Posterior cingulate gyrus (tissue), 11 donors: ENCODE measurements at regions not wholly inside any gene's neighbourhood (a gene's known extent, or its start where the extent isn't known, plus 50 kb on each side); places are given as distances from the start of the nearest gene placed in this dataset.
"Not testable (repeated sequence)": the region's sequence is repeated elsewhere in the genome, so short reads cannot be mapped to it uniquely, and the experiment has no call there.

Source experiments
- DNase-seq, 10 donors: peaks; one replicate each; pipeline versions ENCODE4 v3.0.0 to v3.0.0-alpha.2; 2020 to 2021; ENCODE audit warnings: mixed read lengths in 3 of 10
- intact Hi-C: fragments of 100-400 bp; cut with DNase I; formaldehyde crosslinking; loops from one replicate; pipeline ENCODE4 v1.15.1; 2023

GRCh38 chr21:41578083-41578482 lies 70.1 kb upstream of the TMPRSS2 start:
- intact Hi-C loops = no loop called here

GRCh38 chr21:41576013-41576615 lies 68.2 kb upstream of the TMPRSS2 start:
- no peak for DNase-seq
- intact Hi-C loops = no loop called here

More at GRCh38 chr21:41578083-41578482, 70.1 kb upstream of the TMPRSS2 start:
- DNase-seq = no peak

GRCh38 chr21:41573902-41574690 lies 66.1 kb upstream of the TMPRSS2 start:
- no peak for DNase-seq
- intact Hi-C loops = no loop called here

- intact Hi-C loops = no loop called here
- no peak for DNase-seq
These were observed 64.1 kb upstream of the TMPRSS2 start for GRCh38 chr21:41571938-41572510.

DNA sequence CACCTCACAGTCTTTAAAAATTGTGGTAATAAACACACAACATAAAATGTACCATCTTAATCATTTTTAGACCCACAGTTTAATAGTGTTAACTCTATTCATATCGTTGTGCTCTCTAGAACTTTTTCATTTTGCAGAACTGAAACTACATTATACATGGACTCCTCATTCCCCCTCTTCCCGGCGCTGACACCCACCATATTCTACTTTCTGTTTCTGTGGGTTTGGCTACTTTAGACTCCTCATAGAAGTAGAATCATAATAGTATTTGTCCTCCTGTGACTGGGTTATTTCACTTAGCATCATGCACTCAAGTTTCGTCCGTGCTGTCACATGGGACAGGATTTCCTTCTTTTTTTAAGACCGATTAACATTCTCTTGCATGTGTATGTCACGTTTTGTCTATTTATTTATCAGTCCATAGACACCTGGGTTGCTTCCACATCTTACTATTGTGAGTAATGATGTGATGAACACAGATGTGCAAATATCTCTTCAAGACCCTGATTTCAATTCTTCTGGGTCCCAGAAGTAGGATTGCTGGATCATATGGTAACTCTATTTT lies 62.9 kb upstream of the TMPRSS2 start:
- intact Hi-C loops = no loop called here
- no peak for DNase-seq

DNA sequence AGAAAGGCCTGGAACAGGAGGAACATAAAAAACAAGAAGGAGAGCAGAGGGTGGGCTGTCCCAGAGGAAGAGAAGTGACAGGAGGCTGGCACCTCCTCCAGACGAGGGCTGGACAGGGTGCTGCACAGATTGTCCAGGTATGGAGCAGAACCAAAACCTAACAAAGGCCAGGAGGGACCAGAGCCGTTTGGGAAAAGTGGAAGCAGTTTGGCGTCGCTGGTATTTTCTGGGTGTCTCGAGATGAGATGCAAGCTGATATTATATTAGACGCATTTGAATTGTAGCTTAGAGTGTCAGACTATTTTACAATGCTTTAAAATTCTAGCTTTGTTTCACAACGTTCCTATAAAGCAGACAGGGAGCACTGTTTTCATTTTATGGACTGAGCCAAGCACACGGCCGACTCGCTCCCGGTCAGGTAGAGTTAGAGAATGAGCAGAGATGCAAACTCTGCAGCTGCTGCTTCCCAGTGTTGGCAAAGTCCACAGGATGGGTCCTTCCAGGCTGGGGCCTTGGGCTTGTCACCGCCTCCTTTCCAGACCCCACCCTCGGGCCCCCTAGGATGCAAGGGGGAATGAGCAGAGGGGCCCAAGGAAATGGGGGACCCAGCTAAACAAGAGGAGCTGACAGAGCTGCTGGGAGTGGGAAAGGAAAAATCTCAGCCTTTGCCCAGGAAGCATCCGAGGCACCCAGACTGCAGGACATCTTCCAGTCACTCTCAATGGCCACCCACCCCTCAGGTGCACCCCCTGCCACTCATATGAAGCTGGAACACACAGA lies 60.8 kb upstream of the TMPRSS2 start:
- intact Hi-C loops = no loop called here
- no peak for DNase-seq

DNA sequence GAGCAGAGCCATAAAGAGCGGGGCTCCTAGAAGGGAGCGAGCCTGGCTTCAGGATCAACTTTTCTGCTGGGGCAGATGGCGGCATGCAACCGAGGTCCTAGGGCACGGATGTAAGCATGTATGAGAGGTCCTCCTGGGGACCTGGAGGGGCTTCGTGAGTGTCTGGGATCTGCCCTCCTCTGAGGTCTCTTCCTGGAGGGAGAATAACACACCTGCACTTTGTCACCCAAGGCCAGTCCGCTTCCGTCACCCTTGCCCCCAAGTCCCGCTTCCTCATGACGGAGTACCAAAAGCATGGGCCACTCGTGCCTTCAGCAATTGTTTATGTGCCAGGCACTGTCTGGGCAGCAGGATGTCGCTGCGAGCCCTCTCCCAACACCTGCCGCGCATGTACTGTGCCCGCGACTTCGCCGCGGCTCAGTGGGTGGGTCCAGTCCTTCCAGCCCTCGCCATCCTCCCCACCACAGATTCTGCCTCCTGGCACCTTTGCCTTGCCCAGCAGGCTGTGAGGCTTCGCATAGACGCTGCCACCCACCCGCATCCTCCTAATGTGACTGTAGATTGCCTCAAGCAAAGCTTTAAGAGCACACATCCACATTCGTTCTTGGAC lies 60.0 kb upstream of the TMPRSS2 start:
- intact Hi-C loops = no loop called here

GRCh38 chr21:41567237-41567636 lies 59.3 kb upstream of the TMPRSS2 start:
- DNase-seq, intact Hi-C loops: not testable (repeated sequence)

More for the DNA sequence above, 60.0 kb upstream of the TMPRSS2 start:
- DNase-seq = no peak

DNA sequence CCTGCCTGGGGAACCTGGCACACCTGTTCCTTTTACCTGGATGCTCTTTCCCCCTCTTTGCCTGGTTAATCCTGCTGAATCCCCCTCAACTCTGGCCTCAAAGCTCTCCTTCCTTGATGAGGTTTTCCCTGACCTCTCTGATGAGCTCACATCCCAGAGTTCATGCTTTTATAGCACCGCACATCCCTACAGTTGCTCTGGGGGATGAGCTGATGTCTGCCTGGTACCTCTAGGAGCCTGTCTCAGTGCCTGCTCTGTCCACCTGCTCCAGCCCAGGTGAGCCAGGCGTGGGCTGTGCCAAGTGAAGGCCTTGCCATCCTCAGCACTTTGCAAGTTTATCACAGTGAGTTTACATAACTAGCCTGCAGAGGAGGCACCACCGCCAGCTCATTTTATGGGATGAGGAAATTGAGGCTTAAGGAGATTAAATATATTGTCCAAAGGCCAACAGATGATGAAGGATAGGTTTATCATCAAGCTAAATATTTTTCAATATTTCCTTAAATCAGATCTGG lies 58.6 kb upstream of the TMPRSS2 start:
- DNase-seq = no peak
- intact Hi-C loops = no loop called here

DNA sequence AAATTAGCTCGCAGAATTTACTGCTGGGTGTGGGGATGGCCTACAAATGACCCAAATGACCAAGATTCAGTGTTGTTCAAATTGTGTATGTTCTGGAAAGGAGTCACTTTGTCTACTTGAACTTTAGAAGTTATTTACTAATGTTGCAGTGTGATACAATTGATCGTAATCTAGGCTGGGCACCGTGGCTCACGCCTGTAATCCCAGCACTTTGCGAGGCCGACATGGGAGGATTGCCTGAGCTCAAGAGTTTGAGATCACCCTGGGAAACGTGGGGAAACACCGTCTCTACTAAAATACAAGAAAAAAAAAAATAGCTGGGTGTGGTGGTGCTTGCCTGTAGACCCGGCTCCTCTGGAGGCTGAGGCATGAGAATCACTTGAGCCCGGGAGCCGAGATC lies 57.6 kb upstream of the TMPRSS2 start:
- intact Hi-C loops = no loop called here
- no peak for DNase-seq

GRCh38 chr21:41564871-41565274 lies 56.9 kb upstream of the TMPRSS2 start:
- no peak for DNase-seq
- intact Hi-C loops = no loop called here

DNA sequence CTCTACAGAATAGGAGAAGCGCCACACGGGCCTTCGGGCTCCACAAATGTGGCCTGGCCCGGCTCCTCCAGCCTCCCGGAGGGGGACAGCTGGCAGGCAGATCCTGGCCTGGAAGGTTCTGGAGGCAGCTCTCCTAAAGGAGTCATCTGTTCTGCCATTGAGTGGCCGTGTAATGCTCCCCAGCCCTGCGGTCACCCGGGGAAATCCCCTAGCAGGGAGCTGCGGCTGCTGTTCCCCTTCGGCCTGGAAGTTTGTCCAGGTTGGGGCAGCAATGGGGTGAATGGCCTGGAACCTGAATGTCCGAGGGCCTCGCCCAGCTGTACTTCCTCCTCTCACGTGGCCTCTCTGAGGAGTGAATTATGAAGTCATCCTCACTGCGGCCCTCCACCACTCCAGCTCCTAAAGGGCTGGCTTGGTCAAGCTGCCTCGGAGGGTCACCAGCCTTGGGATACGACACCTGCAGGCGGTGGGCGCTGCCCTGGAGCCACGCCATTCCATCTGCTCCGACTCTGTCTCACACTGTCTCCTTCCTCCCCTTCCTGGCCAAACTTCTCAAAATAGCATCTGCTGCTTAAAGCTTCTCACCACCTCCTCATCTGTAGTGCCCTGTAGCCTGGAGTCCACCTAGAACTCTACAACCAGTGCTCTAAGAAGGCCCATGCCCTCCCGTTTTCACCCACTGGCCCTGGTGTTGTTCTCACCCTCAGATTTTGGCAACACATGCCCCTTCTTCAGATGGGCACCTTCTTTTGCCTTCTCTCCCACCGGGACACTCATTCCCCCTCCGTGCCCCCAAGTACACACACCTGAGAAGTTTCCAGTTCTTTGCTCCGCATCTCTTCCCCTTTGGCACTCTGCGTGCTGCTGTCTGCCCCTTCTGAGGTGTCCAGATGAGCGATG lies 54.4 kb upstream of the TMPRSS2 start:
- intact Hi-C loops = no loop called here
- no peak for DNase-seq

DNA sequence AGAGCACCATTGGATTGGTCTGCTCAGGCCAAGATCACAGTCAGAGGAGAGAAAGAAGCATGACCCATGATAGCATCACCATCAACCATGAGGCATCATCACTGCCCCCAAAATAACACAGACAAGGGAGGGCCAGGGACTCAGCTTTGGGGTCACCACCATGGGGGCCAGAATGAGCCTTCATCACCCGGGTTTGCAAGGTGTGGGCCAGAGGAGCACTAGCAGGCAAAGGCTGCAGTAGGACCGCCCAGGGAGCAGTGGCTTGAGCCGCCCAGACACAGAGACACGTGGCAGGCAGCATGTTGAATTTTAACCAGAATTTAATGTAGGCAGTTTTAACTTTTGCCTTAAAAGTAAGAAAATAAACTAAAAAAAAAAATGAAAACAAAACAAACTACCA lies 53.7 kb upstream of the TMPRSS2 start:
- no peak for DNase-seq

GRCh38 chr21:41560661-41561158 lies 52.8 kb upstream of the TMPRSS2 start:
- DNase-seq = no peak
- intact Hi-C loops = no loop called here

More for the DNA sequence above, 53.7 kb upstream of the TMPRSS2 start:
- intact Hi-C loops = no loop called here

GRCh38 chr21:41559658-41560631 lies 52.0 kb upstream of the TMPRSS2 start:
- intact Hi-C loops = no loop called here
- DNase-seq = no peak

DNA sequence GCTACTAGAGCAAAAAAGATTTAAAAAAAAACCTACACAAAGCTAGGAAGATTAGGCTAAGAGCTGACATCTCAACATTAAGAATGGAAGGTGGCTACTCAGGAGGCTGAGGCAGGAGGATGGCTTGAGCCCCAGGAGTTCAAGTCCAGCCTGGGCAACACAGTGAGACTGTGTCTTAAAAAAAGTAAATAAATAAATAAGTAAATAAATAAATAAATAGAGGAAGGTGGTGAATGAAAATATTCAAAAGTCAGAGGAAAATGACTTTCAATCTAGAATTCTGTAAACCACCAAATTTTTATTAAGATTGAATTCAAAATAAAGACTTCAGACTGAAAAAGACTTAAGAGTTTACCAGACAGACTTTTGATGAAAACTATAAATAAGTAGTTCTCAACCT lies 50.9 kb upstream of the TMPRSS2 start:
- intact Hi-C loops = no loop called here
- no peak for DNase-seq

- DNase-seq = no peak
- intact Hi-C loops = no loop called here
These were observed 49.9 kb upstream of the TMPRSS2 start for GRCh38 chr21:41557884-41558283.
